Natural killer cell (primary cell): ENCODE measurements at regions not wholly inside any gene's neighbourhood (a gene's known extent, or its start where the extent isn't known, plus 50 kb on each side); places are given as distances from the start of the nearest gene placed in this dataset.

Experiments
- ATAC-seq, 3 donors: fragments of 150-1000 bp in 2 of 3; fragments of 200-7000 bp in 1 of 3; cut with Tn5 transposase; 1 replicate in 1 of 3; 2 replicates in 2 of 3; pipeline ENCODE4 v1.10.0; 2021; ENCODE audit warnings: mild to moderate bottlenecking in 2 of 3, moderate library complexity in 2 of 3
- DNase-seq, 2 donors: peaks; one replicate each; pipeline versions ENCODE4 v3.0.0 to v3.0.0-alpha.2; 2013 to 2021; ENCODE audit warnings: mixed read lengths in 1 of 2
- H3K27ac ChIP-seq: one replicate; pipeline ENCODE4 v1.5.1; 2013; ENCODE audit warnings: mild to moderate bottlenecking, low read length
- H3K27me3 ChIP-seq: one replicate; pipeline ENCODE4 v1.6.1; 2013; ENCODE audit warnings: low read length; ENCODE audit not compliant: control insufficient read depth, insufficient read depth
- H3K36me3 ChIP-seq: one replicate; pipeline ENCODE4 v1.6.1; 2013; ENCODE audit warnings: low read length; ENCODE audit not compliant: control insufficient read depth, insufficient read depth
- H3K4me1 ChIP-seq: one replicate; pipeline ENCODE4 v1.6.1; 2013; ENCODE audit warnings: low read length; ENCODE audit not compliant: control insufficient read depth, insufficient read depth
- H3K4me3 ChIP-seq: one replicate; pipeline ENCODE4 v1.5.1; 2013; ENCODE audit warnings: low read length
- H3K9me3 ChIP-seq: one replicate; pipeline ENCODE4 v1.6.1; 2013; ENCODE audit warnings: low read length; ENCODE audit not compliant: control insufficient read depth, insufficient read depth
- H3K27ac Mint-ChIP-seq, 2 donors: one replicate each; pipeline ENCODE4 v1.8.0; 2022; ENCODE audit warnings: mild to moderate bottlenecking in 2 of 2, mixed read lengths in 2 of 2, moderate library complexity in 1 of 2
- H3K27me3 Mint-ChIP-seq, 2 donors: one replicate each; pipeline ENCODE4 v1.8.0; 2022; ENCODE audit warnings: low read depth in 2 of 2, mixed read lengths in 2 of 2
- H3K36me3 Mint-ChIP-seq: one replicate; pipeline ENCODE4 v1.8.0; 2022; ENCODE audit warnings: mixed read lengths
- H3K4me1 Mint-ChIP-seq, 2 donors: one replicate each; pipeline ENCODE4 v1.8.0; 2022; ENCODE audit warnings: mixed read lengths in 2 of 2
- H3K4me3 Mint-ChIP-seq: one replicate; pipeline ENCODE4 v1.8.0; 2022; ENCODE audit warnings: mild to moderate bottlenecking, moderate library complexity, mixed read lengths
- H3K9me3 Mint-ChIP-seq, 2 donors: one replicate each; pipeline ENCODE4 v1.8.0; 2022; ENCODE audit warnings: mixed read lengths in 2 of 2
- CTCF ChIP-seq: fragments of 200-600 bp; IDR thresholded peaks from one replicate; pipeline ENCODE4 v1.8.0; 2022; ENCODE audit warnings: antibody characterized with exemption
- WGBS: methylation state at CpG from one replicate; pipeline ENCODE4 v1.1.7; 2013; ENCODE audit warnings: missing lambda C conversion rate; ENCODE audit not compliant: insufficient coverage; 5-methylcytosine and 5-hydroxymethylcytosine counted together
- intact Hi-C: fragments of 100-400 bp; cut with micrococcal nuclease; formaldehyde crosslinking; loops from one replicate; pipeline ENCODE4 v1.14.2; 2022

GRCh38 chr13:53405616-53406015, 377.0 kb downstream of the OLFM4 start:
- Histone ChIP-seq H3K27me3 (no peaks in the 10 kb centered on the region), H3K9me3 (peaks cover 4% of the 10 kb centered on the region), H3K27ac (no peak overlapping the region), H3K4me1 (no peaks in the 10 kb centered on the region), H3K4me3 (no peak overlapping the region), H3K36me3 (no peaks in the 10 kb centered on the region)
- ATAC-seq (no peak), DNase-seq (no peak)
- H3K27me3 Mint-ChIP-seq = no peaks in the 10 kb centered on the region
- no peak for TF ChIP-seq CTCF
- no peaks in the 10 kb centered on the region for H3K4me1 Mint-ChIP-seq
- no peaks in the 10 kb centered on the region for H3K36me3 Mint-ChIP-seq
- H3K9me3 Mint-ChIP-seq = peaks cover 0 to 2% of the 10 kb centered on the region in 2 donors
- no peak overlapping the region for H3K27ac Mint-ChIP-seq
- no peak overlapping the region for H3K4me3 Mint-ChIP-seq
- intact Hi-C loops = no loop called here
- 82% methylated on average over 8 of the region's 8 CpGs for WGBS

- 90% methylated on average over 8 of the region's 8 CpGs for WGBS
- no peak for DNase-seq
- H3K4me1 ChIP-seq = no peaks in the 10 kb centered on the region
- no peak overlapping the region for H3K27ac Mint-ChIP-seq
- no peaks in the 10 kb centered on the region for H3K36me3 Mint-ChIP-seq
- no peaks in the 10 kb centered on the region for H3K4me1 Mint-ChIP-seq
- H3K9me3 Mint-ChIP-seq = peaks cover 2 to 5% of the 10 kb centered on the region in 2 donors
- no peaks in the 10 kb centered on the region for H3K36me3 ChIP-seq
- no peak overlapping the region for H3K4me3 ChIP-seq
- no peak overlapping the region for H3K27ac ChIP-seq
- ATAC-seq = no peak
- TF ChIP-seq CTCF = no peak
- H3K4me3 Mint-ChIP-seq = no peak overlapping the region
- intact Hi-C loops = no loop called here
- no peaks in the 10 kb centered on the region for H3K27me3 ChIP-seq
- no peaks in the 10 kb centered on the region for H3K27me3 Mint-ChIP-seq
- peaks cover 4% of the 10 kb centered on the region for H3K9me3 ChIP-seq
These were observed 379.7 kb downstream of the OLFM4 start for GRCh38 chr13:53408306-53408705.

- Mint-ChIP-seq H3K27me3 (no peaks in the 10 kb centered on the region), H3K4me3 (no peak overlapping the region), H3K36me3 (no peaks in the 10 kb centered on the region), H3K4me1 (no peaks in the 10 kb centered on the region), H3K27ac (no peak overlapping the region), H3K9me3 (peaks cover 2% of the 10 kb centered on the region in 2 donors)
- no peak for TF ChIP-seq CTCF
- DNase-seq = no peak
- H3K27me3 ChIP-seq = no peaks in the 10 kb centered on the region
- H3K9me3 ChIP-seq = peaks cover 4% of the 10 kb centered on the region
- H3K27ac ChIP-seq = no peak overlapping the region
- 94% methylated on average over 24 of the region's 24 CpGs for WGBS
- no peaks in the 10 kb centered on the region for H3K4me1 ChIP-seq
- H3K4me3 ChIP-seq = no peak overlapping the region
- no peaks in the 10 kb centered on the region for H3K36me3 ChIP-seq
- ATAC-seq = no peak
- intact Hi-C loops = no loop called here
These were observed 380.4 kb downstream of the OLFM4 start for GRCh38 chr13:53408847-53409568.

- H3K4me3 ChIP-seq = no peak overlapping the region
- no peak for TF ChIP-seq CTCF
- intact Hi-C loops = no loop called here
- H3K4me1 ChIP-seq = no peaks in the 10 kb centered on the region
- no peak overlapping the region for H3K27ac Mint-ChIP-seq
- no peaks in the 10 kb centered on the region for H3K4me1 Mint-ChIP-seq
- no peaks in the 10 kb centered on the region for H3K27me3 ChIP-seq
- ATAC-seq (no peak), DNase-seq (no peak)
- WGBS = no CpG with 5 or more reads among the region's 1 CpG
- H3K4me3 Mint-ChIP-seq = no peak overlapping the region
- peaks cover 4 to 6% of the 10 kb centered on the region in 2 donors for H3K9me3 Mint-ChIP-seq
- H3K9me3 ChIP-seq = peaks cover 4% of the 10 kb centered on the region
- H3K36me3 Mint-ChIP-seq = no peaks in the 10 kb centered on the region
- H3K27ac ChIP-seq = no peak overlapping the region
- no peaks in the 10 kb centered on the region for H3K36me3 ChIP-seq
- H3K27me3 Mint-ChIP-seq = no peaks in the 10 kb centered on the region
These were observed 382.9 kb downstream of the OLFM4 start for GRCh38 chr13:53411463-53411862.
